Mucosa of rectum (tissue), 2 donors: ENCODE measurements at regions not wholly inside any gene's neighbourhood (a gene's known extent, or its start where the extent isn't known, plus 50 kb on each side); places are given as distances from the start of the nearest gene placed in this dataset.

Source experiments
- H3K27ac ChIP-seq, 2 donors: one replicate each; pipeline ENCODE4 v1.7.0; 2013; ENCODE audit warnings: inconsistent platforms in 2 of 2, low read depth in 2 of 2, low read length in 2 of 2
- H3K27me3 ChIP-seq, 2 donors: one replicate each; pipeline ENCODE4 v1.7.0; 2013; ENCODE audit warnings: low read length in 2 of 2; ENCODE audit not compliant: control insufficient read depth in 2 of 2, insufficient read depth in 2 of 2
- H3K36me3 ChIP-seq, 2 donors: one replicate each; pipeline ENCODE4 v1.7.0; 2013; ENCODE audit warnings: low read length in 2 of 2; ENCODE audit not compliant: control insufficient read depth in 2 of 2, insufficient read depth in 2 of 2
- H3K4me1 ChIP-seq, 2 donors: one replicate each; pipeline ENCODE4 v1.7.0; 2013; ENCODE audit warnings: low read length in 2 of 2, mild to moderate bottlenecking in 1 of 2; ENCODE audit not compliant: control insufficient read depth in 2 of 2, insufficient read depth in 2 of 2
- H3K4me3 ChIP-seq, 2 donors: one replicate each; pipeline ENCODE4 v1.7.0; 2013; ENCODE audit warnings: low read length in 2 of 2
- H3K9ac ChIP-seq, 2 donors: one replicate each; pipeline ENCODE4 v1.7.0; 2013; ENCODE audit warnings: low read length in 2 of 2, low read depth in 1 of 2, mild to moderate bottlenecking in 1 of 2
- H3K9me3 ChIP-seq, 2 donors: one replicate each; pipeline ENCODE4 v1.7.0; 2013; ENCODE audit warnings: low read length in 2 of 2; ENCODE audit not compliant: control insufficient read depth in 2 of 2
- donor health status: healthy.
- donor health status: Normal muscosa, but diverticular disease.

GRCh38 chr14:103194256-103195045, 71.2 kb downstream of the TNFAIP2 start:
- H3K27me3 ChIP-seq, result no peaks in the 10 kb centered on the region
- H3K9me3 ChIP-seq, result no peaks in the 10 kb centered on the region
- H3K4me3 ChIP-seq, result no peak overlapping the region
- no peak overlapping the region for H3K27ac ChIP-seq
- H3K9ac ChIP-seq, result no peak overlapping the region
- peaks cover 0 to 4% of the 10 kb centered on the region in 2 donors for H3K4me1 ChIP-seq
- H3K36me3 ChIP-seq, result no peaks in the 10 kb centered on the region

- H3K27ac ChIP-seq, result no peak overlapping the region
- no peaks in the 10 kb centered on the region for H3K27me3 ChIP-seq
- no peaks in the 10 kb centered on the region for H3K36me3 ChIP-seq
- no peak overlapping the region for H3K4me3 ChIP-seq
- H3K4me1 ChIP-seq, result peaks cover 0 to 4% of the 10 kb centered on the region in 2 donors
- H3K9me3 ChIP-seq, result no peaks in the 10 kb centered on the region
- H3K9ac ChIP-seq, result no peak overlapping the region
These were observed 72.8 kb downstream of the TNFAIP2 start for GRCh38 chr14:103195828-103196615.

- Histone ChIP-seq H3K9me3 (no peaks in the 10 kb centered on the region), H3K27me3 (no peaks in the 10 kb centered on the region), H3K4me1 (peaks cover 0 to 4% of the 10 kb centered on the region in 2 donors), H3K9ac (no peak overlapping the region), H3K36me3 (no peaks in the 10 kb centered on the region), H3K27ac (no peak overlapping the region), H3K4me3 (no peak overlapping the region)
These were observed 73.5 kb downstream of the TNFAIP2 start for GRCh38 chr14:103196716-103197115.

- no peak overlapping the region for H3K9ac ChIP-seq
- H3K9me3 ChIP-seq, result no peaks in the 10 kb centered on the region
- peak overlapping the region; percentile 67 to 68 for H3K27ac ChIP-seq
These were observed 75.2 kb downstream of the TNFAIP2 start for GRCh38 chr14:103198131-103199105.

GRCh38 chr14:103199124-103199523, 75.9 kb downstream of the TNFAIP2 start:
- Histone ChIP-seq H3K27me3 (peaks cover 0 to under 1% of the 10 kb centered on the region in 2 donors), H3K36me3 (no peaks in the 10 kb centered on the region), H3K27ac (peak overlapping the region; percentile 67 to 68), H3K9ac (no peak overlapping the region), H3K4me1 (peaks cover 0 to 4% of the 10 kb centered on the region in 2 donors), H3K4me3 (no peak overlapping the region), H3K9me3 (peaks cover 0 to 1% of the 10 kb centered on the region in 2 donors)

More at GRCh38 chr14:103198131-103199105, 75.2 kb downstream of the TNFAIP2 start:
- no peaks in the 10 kb centered on the region for H3K36me3 ChIP-seq
- no peaks in the 10 kb centered on the region for H3K27me3 ChIP-seq
- no peak overlapping the region for H3K4me3 ChIP-seq
- peaks cover 0 to 4% of the 10 kb centered on the region in 2 donors for H3K4me1 ChIP-seq

GRCh38 chr14:103201801-103202200, 78.5 kb downstream of the TNFAIP2 start:
- H3K9ac ChIP-seq, result no peak overlapping the region
- H3K4me3 ChIP-seq, result no peak overlapping the region
- H3K9me3 ChIP-seq, result peaks cover 0 to 5% of the 10 kb centered on the region in 2 donors
- H3K4me1 ChIP-seq, result peaks cover 0 to 4% of the 10 kb centered on the region in 2 donors
- H3K27me3 ChIP-seq, result peaks cover 0 to 4% of the 10 kb centered on the region in 2 donors
- H3K36me3 ChIP-seq, result no peaks in the 10 kb centered on the region
- H3K27ac ChIP-seq, result no peak overlapping the region

- H3K27ac ChIP-seq, result no peak overlapping the region
These were observed 81.7 kb downstream of the TNFAIP2 start for GRCh38 chr14:103204852-103205540.

GRCh38 chr14:103205541-103205906, 82.3 kb downstream of the TNFAIP2 start:
- H3K9me3 ChIP-seq, result peaks cover 0 to 5% of the 10 kb centered on the region in 2 donors
- peaks cover 0 to 4% of the 10 kb centered on the region in 2 donors for H3K27me3 ChIP-seq
- H3K27ac ChIP-seq, result peak overlapping the region; percentile 54 to 63
- no peak overlapping the region for H3K4me3 ChIP-seq
- H3K36me3 ChIP-seq, result no peaks in the 10 kb centered on the region
- no peak overlapping the region for H3K9ac ChIP-seq
- peaks cover 0 to 2% of the 10 kb centered on the region in 2 donors for H3K4me1 ChIP-seq

More at GRCh38 chr14:103204852-103205540, 81.7 kb downstream of the TNFAIP2 start:
- no peak overlapping the region for H3K4me3 ChIP-seq
- H3K9me3 ChIP-seq, result peaks cover 0 to 5% of the 10 kb centered on the region in 2 donors
- no peak overlapping the region for H3K9ac ChIP-seq
- H3K36me3 ChIP-seq, result no peaks in the 10 kb centered on the region
- H3K4me1 ChIP-seq, result peaks cover 0 to 2% of the 10 kb centered on the region in 2 donors
- H3K27me3 ChIP-seq, result peaks cover 0 to 4% of the 10 kb centered on the region in 2 donors

GRCh38 chr14:103206023-103206481, 82.8 kb downstream of the TNFAIP2 start:
- Histone ChIP-seq H3K9me3 (peaks cover 0 to 5% of the 10 kb centered on the region in 2 donors), H3K9ac (peak overlapping the region; percentile 49 to 54)

More at GRCh38 chr14:103206023-103206481, 82.8 kb downstream of the TNFAIP2 start:
- H3K4me1 ChIP-seq, result peaks cover 0 to 2% of the 10 kb centered on the region in 2 donors
- H3K27ac ChIP-seq, result peak overlapping the region; percentile 54 to 63
- peaks cover 0 to 4% of the 10 kb centered on the region in 2 donors for H3K27me3 ChIP-seq
- H3K36me3 ChIP-seq, result no peaks in the 10 kb centered on the region
- peak overlapping the region in 1 of 2 donors; percentile 51 for H3K4me3 ChIP-seq
